ENCODE measurements at regions not wholly inside any gene's neighbourhood (a gene's known extent, or its start where the extent isn't known, plus 50 kb on each side); places are given as distances from the start of the nearest gene placed in this dataset.
"Not testable (repeated sequence)": the region's sequence is repeated elsewhere in the genome, so short reads cannot be mapped to it uniquely, and the experiment has no call there.

DNA sequence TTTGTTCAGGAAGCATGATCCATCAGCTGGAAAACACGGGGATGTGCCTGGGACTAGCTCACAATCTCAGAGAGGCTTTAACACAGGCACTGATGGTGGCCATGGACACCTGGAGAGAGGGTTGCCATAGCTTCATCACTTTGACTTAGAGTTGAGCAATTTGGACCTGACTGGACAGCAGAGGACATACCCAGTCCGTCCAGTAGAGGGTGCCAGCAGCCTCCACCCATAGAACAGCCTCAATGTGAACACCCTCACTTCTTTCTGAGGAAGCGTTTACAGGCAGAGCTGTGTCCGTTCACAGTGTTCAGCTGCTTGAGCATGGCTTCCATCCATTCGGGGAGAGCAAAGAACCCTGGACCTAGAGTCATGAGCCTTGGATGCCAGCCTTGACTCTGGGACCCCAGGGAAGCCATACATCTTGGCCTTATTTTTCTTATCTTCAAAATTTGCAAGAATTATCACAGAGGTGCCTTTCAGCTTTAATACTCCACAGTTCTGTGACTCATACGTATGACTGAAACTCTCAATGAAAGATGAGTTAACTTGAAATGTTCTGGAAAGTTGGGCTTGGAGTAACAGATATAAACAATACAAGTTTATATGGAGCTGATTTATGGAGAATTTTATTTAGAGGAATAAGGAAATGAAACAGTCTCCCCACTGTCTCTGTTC is 302.9 kb upstream of the PODXL start:
- DNase-seq (ENCODE audit: low read depth), result peak; percentile 14

DNA sequence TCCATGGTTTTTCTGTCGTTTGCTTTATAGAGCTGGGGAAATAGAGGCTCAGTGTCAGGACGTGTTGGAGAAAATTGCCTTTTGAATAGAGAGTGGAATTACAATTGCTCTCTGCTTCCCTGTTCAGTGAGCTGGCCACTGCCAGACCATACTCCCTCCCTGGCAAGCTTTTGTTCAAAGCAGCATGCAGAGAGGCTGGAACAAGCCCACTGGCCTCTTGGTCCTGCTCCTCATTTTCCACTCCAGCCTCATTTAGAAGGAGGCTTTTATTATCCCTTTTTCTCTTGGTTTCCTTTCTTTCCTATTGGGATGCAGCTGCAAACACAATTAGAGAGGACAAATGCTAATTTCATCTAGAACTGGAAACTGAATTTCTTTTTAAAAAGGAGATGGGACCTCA is 302.2 kb upstream of the PODXL start:
- DNase-seq (ENCODE audit: low read depth), result no peak

DNA sequence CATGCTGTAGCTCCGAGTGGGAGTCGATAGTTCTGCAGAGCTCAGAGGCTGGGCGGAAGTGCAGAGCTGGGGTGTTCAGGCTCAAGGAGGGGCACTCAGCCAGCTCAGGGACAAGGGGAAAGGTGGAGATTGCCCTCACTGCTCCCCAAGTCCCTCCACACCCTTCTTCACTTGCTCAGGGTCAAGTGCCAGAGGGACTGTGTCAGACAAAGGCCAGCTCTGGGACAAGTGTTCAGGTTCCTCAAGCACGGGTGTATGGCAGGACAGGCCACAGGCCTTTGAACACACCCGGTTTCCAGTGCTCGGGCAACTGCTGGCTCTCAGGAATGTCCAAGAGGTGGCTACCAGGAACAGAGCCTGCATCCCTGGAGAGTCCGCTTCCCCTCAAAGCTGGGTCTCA is 293.0 kb upstream of the PODXL start:
- no peak for DNase-seq (ENCODE audit: low read depth)

DNA sequence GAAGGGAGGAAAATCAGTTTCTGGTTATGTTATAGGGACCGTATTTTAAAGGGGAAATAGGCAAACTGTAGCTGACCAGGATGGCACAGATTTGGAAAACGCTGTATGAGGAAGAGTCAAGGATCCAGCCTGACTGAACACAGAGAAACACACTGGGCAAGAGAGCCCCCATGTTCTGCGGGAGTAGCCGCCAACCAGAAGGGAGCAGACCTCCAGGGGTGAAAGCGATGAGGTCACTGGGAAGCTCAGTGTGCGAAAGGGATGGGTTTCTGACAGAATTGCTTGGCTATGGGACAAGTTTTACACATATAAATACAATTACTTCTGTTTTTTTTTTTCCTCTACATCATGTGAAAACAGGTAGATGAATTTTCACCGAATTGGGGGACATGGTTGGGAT is 291.6 kb upstream of the PODXL start:
- no peak for DNase-seq (ENCODE audit: low read depth)

DNA sequence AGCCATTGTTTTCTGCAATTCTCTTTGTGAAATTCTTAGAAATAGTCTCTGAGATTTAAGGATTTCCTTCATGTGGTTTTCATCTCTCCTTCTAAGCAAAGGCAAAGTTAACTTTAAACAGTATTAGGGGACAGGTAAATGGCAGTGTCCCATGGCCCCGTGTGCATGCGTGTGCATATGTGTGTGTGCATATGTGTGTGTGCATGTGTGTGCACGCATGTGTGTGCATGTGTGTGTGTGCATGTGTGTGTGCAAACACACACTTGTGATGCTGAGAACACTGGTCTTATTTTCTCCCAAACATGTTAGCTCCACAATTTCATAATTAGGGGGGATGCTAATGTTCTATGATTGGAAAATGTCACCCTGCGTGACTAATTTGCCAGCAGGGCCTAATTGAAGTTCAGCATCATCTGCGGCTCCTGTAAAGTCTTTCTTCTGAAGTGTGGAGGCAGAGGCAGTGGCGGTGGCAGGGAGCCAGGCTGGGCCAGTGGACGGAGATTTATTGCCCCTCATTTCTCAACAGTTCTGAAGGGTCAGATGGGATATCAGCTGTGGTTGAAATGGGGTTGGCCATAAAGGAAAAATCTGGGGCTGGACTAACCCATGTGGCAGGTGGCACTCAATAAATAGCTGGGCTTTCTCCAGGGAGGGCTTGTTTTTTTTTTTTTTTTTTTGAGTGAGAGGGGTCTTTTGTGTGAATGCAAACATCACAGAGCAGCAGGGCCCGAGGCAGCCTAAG is 289.3 kb upstream of the PODXL start:
- no peak for DNase-seq (ENCODE audit: low read depth)

DNA sequence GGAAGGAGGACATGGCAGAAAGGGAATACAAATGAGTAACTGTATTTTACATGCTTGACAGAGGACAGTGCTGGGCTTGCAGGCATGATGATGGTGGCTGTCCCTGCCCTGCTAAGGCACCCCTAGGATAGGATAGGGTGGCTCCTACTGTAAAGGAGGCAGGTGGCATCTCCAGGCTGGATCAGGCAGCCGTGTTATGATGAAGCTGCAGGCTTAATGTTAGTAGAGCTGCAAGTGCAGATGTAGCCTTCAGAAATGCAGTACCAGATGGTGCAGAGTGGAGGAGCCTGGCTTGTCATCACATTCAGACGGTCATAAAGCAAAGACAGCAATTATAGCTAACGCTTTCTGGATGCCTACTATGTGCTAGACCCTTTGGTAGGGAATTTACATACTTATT is 287.9 kb upstream of the PODXL start:
- DNase-seq (ENCODE audit: low read depth), result no peak

DNA sequence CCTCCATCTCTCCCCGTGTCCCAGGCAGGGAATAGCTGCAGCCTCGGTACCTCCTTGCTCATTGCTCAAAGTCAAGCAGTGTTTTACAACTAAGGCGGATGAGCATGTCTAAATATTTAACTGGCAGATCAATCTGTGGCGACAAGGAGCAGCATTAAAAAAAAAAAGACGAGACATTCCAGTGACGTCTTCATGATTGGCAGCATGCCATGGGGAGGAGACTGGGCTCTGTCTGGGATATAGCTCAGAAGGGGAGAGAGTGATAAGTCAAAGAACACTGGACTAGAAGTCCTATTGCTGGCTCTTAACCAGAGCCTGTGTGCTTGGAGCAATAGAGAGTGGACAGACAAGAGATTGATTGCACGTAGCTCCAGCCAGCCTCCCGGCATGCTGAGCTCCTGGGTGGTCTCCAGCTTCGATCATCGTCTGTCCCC is 287.5 kb upstream of the PODXL start:
- no peak for DNase-seq (ENCODE audit: low read depth)

DNA sequence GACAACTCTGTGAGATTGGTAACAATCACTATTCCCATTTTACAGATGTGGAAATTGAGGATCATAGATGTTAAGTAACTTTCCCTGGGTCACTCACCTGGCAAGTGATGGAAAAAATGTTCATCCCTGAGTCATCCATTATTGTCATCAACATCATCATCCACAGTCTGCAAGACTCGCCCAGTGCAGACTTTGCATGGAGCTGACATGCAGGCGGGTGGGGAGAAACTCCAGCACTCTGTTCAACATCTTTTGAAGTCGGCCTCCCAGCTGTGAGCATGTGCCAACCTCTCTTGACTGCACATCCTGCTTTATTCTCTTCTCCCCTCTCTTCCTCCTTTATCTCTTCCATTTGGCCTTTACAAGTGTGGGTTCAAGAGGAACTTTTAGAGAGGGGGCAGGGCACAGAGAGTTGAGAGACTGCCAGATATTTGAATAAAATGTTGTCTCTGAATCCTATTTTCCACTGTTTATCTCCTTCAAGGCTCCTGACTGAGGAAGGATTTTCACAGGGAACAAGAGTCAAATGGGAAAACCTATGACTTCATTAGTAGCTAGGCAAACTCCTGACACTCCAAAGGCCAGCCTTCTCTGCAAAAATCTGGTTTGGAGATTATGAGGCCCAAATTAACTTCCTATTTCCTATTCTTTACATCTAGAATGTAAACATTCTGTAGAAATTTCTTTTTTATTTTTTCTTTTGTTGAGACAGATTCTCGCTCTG is 283.7 kb upstream of the PODXL start:
- no peak for DNase-seq (ENCODE audit: low read depth)

DNA sequence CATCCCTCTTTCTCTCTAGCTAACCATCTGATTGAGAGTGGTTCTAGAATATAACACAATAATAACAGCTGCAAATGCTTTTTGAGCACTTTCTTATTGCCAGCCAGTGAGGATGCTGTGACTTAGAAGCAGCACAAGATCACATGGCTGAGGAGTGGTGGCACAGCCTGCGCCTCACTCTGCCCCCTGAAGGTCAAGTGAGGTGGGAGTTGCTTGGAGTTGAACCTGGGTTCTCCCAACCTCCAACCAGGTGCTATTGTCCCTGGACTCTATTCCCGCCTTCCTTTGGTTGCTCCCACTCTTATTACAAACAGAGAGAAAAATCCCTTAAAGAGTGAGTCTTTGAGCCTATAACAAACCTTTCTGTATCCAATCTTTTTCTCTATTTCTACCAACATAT is 280.3 kb upstream of the PODXL start:
- no peak for DNase-seq (ENCODE audit: low read depth)

DNA sequence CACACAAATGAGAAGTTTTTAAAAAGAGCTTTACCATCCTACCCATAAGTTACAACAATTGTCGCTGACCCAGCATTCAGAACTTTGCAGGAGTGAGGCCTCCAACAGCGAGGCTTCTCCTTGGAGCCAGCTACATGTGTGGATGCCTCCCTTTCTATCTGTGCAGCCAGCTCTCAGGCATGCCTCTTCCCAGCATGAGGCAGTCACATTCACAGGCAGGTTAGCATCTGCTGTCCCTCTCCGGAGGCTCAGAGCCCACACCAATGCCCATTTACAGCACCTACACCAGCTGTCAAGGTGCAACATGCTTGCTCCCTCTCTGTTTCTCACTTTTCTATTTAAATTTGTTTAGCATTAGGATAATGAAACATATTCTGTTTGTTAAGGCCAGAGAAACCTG is 278.7 kb upstream of the PODXL start:
- DNase-seq (ENCODE audit: low read depth), result no peak

DNA sequence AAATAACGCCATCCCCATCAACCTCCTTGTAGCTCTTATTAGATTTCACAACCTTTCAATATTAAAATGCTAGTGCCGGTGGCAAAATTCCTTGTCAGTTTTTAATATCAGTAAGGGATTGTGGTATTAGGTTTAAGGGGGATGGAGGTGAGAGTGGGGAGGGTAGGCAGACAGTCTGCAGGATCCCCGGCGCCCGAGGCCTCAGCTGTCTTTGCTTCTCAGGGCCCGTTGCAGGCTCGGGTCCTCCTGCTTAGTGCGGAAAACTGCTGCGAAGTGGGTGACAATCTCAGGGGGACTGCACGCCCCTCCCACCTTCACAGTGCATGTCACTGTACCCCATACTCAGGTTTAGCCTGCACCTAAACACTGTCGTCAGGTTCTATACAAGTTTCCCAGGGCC is 274.3 kb upstream of the PODXL start:
- no peak for DNase-seq (ENCODE audit: low read depth)

DNA sequence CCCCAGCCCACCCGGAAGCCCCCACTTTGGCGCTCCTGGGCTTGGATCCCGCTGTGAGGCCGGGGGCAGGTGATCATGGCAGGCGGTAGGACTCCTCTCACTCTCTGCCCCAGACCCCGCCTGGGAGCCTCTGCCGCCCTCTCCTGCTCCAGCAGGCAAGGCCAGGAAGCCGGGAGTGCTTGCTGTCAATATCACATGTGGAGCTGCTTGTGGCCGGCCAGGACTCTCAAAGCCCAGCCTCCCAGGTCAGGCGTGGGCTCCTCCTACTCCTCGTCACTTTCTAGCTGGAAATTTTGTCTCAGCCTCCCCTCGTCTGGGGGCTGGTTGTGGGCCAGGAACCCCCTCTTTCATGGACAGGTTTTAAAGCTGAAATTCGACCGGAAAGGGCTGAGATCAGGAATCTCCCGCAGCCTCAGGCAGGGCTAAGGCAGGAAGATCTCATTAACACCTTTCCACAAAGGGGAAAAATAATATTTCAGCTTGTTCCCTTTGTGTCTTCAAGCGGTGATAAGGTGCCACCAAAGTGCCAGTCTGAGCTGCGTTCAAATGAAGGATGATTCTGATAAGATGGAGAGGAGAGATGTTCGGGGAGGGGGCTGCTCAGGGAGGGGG is 273.6 kb upstream of the PODXL start:
- no peak for DNase-seq (ENCODE audit: low read depth)

DNA sequence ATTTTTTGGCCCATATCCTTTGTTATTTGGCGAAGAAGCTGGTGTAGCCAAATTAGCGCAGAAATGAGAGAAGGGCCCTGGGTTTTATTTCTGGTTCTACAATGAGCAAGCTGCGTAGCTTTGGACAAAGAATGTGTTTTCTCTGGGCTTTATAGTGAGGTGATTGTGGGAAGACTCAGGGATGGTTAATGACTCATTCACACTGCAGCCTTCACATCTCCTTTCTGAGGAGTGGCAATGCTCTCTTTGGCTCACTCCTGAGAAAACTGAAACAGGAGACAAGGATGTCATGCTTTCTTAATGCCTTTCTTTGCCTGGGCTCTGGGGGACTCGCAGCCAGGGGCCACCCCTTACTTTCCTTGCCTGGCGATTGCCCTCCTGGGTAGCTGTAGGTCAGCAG is 271.0 kb upstream of the PODXL start:
- DNase-seq (ENCODE audit: low read depth), result no peak

DNA sequence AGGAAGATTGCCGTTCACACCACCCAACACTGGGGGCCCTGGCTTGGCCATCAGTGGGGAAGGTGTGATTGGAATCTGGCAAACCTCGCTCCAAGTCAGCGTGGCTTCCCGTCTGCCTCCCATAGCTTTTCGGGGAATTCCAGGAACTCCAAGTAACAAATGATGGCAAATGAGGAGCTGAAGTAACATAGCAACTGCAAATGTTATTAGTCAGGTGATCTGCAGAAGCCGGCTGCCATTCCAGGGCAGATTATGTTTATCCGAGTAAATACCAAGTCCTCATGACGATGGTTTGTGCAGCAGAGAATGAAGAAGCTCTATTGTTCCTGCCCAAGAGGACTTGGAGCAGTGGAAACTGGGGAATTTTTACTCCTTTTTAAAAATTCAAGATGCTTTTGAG is 270.5 kb upstream of the PODXL start:
- DNase-seq (ENCODE audit: low read depth), result no peak

DNA sequence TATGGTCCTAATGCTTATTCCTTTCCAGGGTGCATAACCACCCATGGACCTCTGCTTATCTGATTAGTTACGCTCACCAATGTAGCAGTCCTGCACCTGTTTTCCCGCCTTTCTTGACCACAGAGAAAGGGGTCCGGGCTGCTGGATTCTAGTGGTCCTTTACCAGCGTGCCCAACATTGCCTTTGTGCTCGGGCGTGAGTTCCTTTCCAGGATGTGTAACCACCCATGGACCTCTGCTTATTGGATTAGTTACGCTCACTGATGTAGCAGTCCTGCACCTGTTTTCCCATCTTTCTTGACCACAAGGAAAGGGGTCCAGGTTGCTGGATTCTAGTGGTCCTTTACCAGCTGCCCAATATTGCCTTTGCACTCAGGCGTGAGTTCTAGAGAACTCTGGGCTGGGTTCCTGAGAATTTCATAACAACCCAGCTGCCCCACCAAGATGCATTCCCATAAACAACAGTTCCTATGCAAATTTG is 267.6 kb upstream of the PODXL start:
- not testable (repeated sequence) for DNase-seq (ENCODE audit: low read depth)

DNA sequence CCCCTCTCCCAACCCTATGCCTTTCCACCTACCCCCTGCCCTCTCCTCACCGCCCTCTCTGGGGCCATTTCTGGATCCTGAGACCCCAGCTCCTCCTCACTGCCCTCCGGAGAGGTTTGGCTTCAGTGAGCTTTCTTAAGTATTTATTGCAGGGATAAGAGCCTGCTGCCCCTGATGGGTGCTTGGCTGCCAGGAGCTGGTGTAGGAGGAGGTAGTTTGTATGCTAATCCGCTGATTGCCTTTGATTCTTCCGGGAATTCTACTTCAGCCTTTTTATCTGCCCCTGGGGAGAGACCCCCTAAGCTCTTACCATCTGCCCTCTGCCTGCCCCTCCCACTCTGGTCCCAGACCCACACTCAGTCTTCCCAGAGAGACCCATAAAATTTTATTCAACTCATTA is 263.5 kb upstream of the PODXL start:
- no peak for DNase-seq (ENCODE audit: low read depth)

DNA sequence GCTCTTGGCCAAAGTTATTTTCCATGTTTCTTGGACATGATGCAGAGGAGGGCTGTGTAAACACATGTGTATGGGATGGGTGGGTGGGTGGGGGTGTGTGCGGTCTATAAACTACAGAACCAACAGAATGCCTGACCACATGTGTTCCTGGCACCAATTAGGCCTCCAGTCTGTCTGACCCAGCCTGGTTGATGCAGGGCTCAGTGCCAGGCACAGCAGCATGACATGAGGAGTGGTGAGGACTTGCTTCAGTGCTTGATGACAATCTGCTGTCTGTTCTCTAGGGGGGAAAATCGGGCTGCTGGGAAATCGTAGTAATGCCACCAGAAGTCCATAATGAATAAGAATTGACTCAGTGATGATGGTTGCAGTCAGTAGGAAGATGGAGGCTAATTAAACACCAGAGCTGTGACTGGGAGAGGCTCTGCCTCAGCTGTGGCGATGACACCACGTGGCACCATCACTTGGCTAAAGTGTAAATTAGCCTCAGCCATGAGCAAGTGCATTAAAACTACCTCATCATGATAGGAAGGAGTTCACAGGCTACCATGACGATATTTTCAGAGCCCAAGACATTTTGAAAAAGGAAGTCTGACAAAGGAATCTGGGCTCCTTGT is 260.1 kb upstream of the PODXL start:
- no peak for DNase-seq (ENCODE audit: low read depth)

DNA sequence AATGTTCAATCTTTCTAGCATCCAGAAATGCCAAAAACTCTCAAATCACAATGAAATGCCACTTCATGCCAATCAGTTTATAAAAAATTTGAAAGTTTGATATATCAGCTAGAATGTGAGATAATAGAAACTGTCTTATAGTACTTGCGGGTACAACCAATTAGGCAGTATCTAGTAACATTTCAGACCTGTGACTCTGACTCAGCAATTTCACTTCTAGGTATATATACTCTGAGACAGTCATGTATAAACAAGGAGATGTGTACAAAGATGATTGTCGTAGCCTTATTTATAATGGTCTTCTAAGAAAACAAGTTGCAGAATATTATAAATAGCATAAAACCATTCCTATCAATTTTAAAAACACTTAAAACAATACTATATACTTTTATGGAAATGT is 252.3 kb upstream of the PODXL start:
- no peak for DNase-seq (ENCODE audit: low read depth)

DNA sequence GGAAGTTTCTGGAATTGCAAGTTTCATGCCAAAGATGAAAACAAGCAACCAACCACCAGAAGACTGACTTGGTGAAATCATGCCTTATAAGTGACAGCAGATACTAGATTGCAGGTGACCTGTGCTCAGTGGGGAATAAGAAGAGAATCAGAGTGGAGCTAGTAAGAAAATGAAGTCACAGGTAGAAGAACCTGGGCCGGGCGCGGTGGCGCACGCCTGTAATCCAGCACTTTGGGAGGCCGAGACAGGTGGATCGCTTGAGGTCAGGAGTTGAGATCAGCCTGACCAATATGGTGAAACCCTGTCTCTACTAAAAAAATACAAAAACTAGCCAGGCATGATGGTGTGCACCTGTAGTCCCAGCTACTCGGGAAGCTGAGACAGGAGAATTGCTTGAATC is 251.7 kb upstream of the PODXL start:
- not testable (repeated sequence) for DNase-seq (ENCODE audit: low read depth)

DNA sequence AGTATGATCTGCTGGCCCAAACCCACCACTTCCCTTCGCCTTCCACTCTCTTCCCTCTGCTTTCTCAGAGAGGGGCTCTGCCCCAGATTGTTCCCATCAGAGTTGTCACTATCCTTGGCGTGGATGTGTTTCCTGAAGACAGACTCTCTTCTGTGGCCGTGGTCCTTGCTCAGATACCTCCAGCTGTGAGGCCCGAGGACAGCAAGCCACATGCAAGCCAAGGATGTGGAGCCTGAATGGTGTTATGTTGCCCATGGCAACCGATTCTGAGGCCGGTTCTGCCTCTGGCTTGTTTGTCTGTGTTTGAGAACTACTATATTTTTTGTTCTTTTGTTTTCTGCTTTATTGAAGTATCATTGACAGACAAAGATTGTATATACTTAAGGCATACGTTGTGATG is 247.4 kb upstream of the PODXL start:
- DNase-seq (ENCODE audit: low read depth), result no peak

DNA sequence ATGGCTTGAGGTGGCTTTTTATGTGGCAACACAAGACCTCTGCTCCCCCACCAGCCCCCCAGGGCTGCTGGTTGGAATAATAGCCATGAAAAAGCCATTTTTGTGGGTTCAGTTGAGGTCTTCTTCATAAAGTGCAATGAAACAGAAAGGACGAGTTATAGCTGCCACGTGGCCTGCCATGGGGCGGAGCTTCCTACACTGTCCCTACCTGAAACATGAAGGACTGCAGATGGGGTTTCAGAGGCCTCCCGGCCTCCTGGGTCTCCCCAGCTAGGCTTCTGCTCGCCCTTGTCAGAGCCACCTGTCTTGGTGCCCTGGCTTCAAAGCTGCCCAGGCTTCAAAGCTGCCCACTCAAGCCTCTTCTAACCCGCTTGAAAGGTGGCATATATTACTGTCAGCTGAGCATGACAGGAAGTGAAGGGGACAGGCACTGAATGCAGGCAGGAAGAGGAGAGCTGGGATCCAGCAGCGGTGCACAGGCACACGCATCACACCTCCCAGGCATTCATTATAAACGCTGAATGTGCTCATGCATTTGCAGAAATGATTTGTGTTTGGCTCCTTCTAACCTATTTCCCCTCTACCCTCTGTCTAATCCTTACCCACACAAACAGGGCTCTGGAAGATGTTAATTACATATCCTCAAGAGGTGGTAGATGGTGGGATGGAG is 245.9 kb upstream of the PODXL start:
- DNase-seq (ENCODE audit: low read depth), result no peak

DNA sequence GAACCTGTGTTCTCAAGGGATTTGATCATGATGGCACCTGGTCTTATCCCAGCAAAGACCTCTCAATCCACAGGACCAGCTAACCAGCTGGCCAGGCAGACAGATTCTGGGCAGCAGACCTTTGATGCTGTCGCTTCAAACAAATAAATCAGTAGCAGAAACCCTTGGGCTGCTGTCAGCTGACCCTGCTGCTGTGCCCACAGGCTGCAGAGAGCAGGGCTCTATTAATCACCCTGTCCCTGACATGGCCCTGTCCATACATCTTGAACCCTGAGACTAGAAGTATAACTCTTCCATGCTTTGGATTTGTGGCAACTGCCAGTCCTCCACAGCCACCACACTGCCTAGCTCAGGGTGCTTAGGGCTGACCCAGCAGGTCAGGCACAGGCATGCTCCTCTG is 244.1 kb upstream of the PODXL start:
- DNase-seq (ENCODE audit: low read depth), result no peak

Data from activated T-cell treated with anti-CD3 and anti-CD28 coated beads for 24 hours (primary cell).